K562 (cell line): ENCODE measurements at regions not wholly inside any gene's neighbourhood (a gene's known extent, or its start where the extent isn't known, plus 50 kb on each side); places are given as distances from the start of the nearest gene placed in this dataset.

Experiments used
- BRCA1 ChIP-seq, 2 experiments: fragments of 450-650 bp in 1 of 2; sonication (generic) in 1 of 2; formaldehyde crosslinking in 1 of 2; IDR thresholded peaks; 2 replicates each; pipeline versions ENCODE4 v1.5.0 to v1.6.1; 2017 to 2020; ENCODE audit warnings: mild to moderate bottlenecking in 1 of 2, missing genetic modification reagents in 1 of 2
- CEBPG ChIP-seq, 3 experiments: fragments of 200-800 bp in 1 of 3; sonication (Bioruptor generic) in 1 of 3; sonication (generic) in 1 of 3; formaldehyde crosslinking in 1 of 3; IDR thresholded peaks in 2 of 3; conservative IDR thresholded peaks in 1 of 3; 2 replicates each; pipeline versions ENCODE4 v1.6.1 to v1.8.0; 2016 to 2022; ENCODE audit warnings: missing compliant biosample characterization in 2 of 3, missing genetic modification characterization in 2 of 3, mild to moderate bottlenecking in 1 of 3, missing genetic modification reagents in 1 of 3
- EZH2 ChIP-seq: IDR thresholded peaks from 2 replicates; pipeline ENCODE4 v1.6.1; 2012; ENCODE audit warnings: low read depth, mild to moderate bottlenecking, inconsistent platforms, low read length, borderline replicate concordance
- FIP1L1 ChIP-seq: fragments of 200-400 bp; formaldehyde crosslinking; IDR thresholded peaks from 2 replicates; pipeline ENCODE4 v1.6.1; 2018; ENCODE audit warnings: mild to moderate bottlenecking, low read depth, low read length; ENCODE audit not compliant: poor library complexity, severe bottlenecking
- GATAD2B ChIP-seq: fragments of 450-650 bp; IDR thresholded peaks from 2 replicates; pipeline ENCODE4 v1.6.1; 2017; ENCODE audit warnings: mild to moderate bottlenecking, borderline replicate concordance
- RFX5 ChIP-seq: IDR thresholded peaks from 2 replicates; pipeline ENCODE4 v1.6.1; 2011; ENCODE audit warnings: low read depth, mild to moderate bottlenecking, improper control_type of control experiment, low read length
- SRSF1 ChIP-seq: fragments of 200-400 bp; formaldehyde crosslinking; IDR thresholded peaks from 2 replicates; pipeline ENCODE4 v1.6.1; 2017; ENCODE audit warnings: mild to moderate bottlenecking, low read depth, low read length, moderate library complexity
- ZBTB8A ChIP-seq: fragments of 450-650 bp; IDR thresholded peaks from 2 replicates; pipeline ENCODE4 v1.6.1; 2018; ENCODE audit warnings: mild to moderate bottlenecking, moderate library complexity; ENCODE audit not compliant: partially characterized antibody
- ZNF23 ChIP-seq: fragments of 250-450 bp; sonication (Bioruptor Pico); IDR thresholded peaks from 2 replicates; pipeline ENCODE4 v1.4.0; 2020; ENCODE audit warnings: mild to moderate bottlenecking
- ZNF707 ChIP-seq: fragments of 250-450 bp; sonication (Bioruptor Pico); conservative IDR thresholded peaks from 2 replicates; pipeline ENCODE4 v1.8.0; 2022; ENCODE audit warnings: inconsistent platforms, mild to moderate bottlenecking, moderate library complexity
- TF ChIP-seq, protein P1 (sequence below): fragments of 150-350 bp; IDR thresholded peaks from 2 replicates; pipeline ENCODE4 v1.6.1; 2014; ENCODE audit warnings: low read depth, mild to moderate bottlenecking, low read length, borderline replicate concordance
- TF ChIP-seq, protein P2 (sequence below): sonication (generic); formaldehyde crosslinking; IDR thresholded peaks from 2 replicates; pipeline ENCODE4 v1.8.1; 2022; ENCODE audit warnings: missing genetic modification reagents

- TF ChIP-seq RFX5: no peak
- no peak for TF ChIP-seq BRCA1 (IDR thresholded peaks at IDR 0.05)
- no peak for TF ChIP-seq BRCA1 (CRISPR knock-in tag; IDR thresholded peaks at IDR 0.05)
- TF ChIP-seq, protein P1, sequence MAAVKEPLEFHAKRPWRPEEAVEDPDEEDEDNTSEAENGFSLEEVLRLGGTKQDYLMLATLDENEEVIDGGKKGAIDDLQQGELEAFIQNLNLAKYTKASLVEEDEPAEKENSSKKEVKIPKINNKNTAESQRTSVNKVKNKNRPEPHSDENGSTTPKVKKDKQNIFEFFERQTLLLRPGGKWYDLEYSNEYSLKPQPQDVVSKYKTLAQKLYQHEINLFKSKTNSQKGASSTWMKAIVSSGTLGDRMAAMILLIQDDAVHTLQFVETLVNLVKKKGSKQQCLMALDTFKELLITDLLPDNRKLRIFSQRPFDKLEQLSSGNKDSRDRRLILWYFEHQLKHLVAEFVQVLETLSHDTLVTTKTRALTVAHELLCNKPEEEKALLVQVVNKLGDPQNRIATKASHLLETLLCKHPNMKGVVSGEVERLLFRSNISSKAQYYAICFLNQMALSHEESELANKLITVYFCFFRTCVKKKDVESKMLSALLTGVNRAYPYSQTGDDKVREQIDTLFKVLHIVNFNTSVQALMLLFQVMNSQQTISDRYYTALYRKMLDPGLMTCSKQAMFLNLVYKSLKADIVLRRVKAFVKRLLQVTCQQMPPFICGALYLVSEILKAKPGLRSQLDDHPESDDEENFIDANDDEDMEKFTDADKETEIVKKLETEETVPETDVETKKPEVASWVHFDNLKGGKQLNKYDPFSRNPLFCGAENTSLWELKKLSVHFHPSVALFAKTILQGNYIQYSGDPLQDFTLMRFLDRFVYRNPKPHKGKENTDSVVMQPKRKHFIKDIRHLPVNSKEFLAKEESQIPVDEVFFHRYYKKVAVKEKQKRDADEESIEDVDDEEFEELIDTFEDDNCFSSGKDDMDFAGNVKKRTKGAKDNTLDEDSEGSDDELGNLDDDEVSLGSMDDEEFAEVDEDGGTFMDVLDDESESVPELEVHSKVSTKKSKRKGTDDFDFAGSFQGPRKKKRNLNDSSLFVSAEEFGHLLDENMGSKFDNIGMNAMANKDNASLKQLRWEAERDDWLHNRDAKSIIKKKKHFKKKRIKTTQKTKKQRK: no peak
- TF ChIP-seq, protein P2, sequence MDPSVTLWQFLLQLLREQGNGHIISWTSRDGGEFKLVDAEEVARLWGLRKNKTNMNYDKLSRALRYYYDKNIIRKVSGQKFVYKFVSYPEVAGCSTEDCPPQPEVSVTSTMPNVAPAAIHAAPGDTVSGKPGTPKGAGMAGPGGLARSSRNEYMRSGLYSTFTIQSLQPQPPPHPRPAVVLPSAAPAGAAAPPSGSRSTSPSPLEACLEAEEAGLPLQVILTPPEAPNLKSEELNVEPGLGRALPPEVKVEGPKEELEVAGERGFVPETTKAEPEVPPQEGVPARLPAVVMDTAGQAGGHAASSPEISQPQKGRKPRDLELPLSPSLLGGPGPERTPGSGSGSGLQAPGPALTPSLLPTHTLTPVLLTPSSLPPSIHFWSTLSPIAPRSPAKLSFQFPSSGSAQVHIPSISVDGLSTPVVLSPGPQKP (CRISPR knock-in tag): no peak
- TF ChIP-seq ZNF707 (CRISPR knock-in tag): no peak
- TF ChIP-seq ZNF23 (CRISPR knock-in tag): no peak
- no peak for TF ChIP-seq EZH2
- no peak for TF ChIP-seq CEBPG (CRISPR knock-in tag; IDR thresholded peaks at IDR 0.05)
- no peak for TF ChIP-seq CEBPG (tag; conservative IDR thresholded peaks at IDR 0.05 in 1 of 2, IDR thresholded peaks at IDR 0.05 in 1 of 2)
- TF ChIP-seq GATAD2B: no peak
- no peak for TF ChIP-seq ZBTB8A
- TF ChIP-seq SRSF1: no peak
- no peak for TF ChIP-seq FIP1L1
Observed at GRCh38 chr5:51712201-51712600, 329.0 kb downstream of the ISL1 start.
